Endodermal cell (in vitro differentiated cells): ENCODE measurements at regions not wholly inside any gene's neighbourhood (a gene's known extent, or its start where the extent isn't known, plus 50 kb on each side); places are given as distances from the start of the nearest gene placed in this dataset.

Experiments used
- DNase-seq: peaks from one replicate; pipeline ENCODE4 v3.0.0-alpha.2; 2017
- H3K27ac ChIP-seq: 2 replicates; pipeline ENCODE4 v1.5.1; 2013; ENCODE audit warnings: mild to moderate bottlenecking, low read depth, low read length, moderate library complexity
- H3K27me3 ChIP-seq: 2 replicates; pipeline ENCODE4 v1.6.1; 2013; ENCODE audit warnings: mild to moderate bottlenecking, low read length, moderate library complexity; ENCODE audit not compliant: insufficient read depth, control insufficient read depth, poor library complexity, severe bottlenecking
- H3K36me3 ChIP-seq: 2 replicates; pipeline ENCODE4 v1.7.0; 2013; ENCODE audit warnings: mild to moderate bottlenecking, low read length, moderate library complexity; ENCODE audit not compliant: control insufficient read depth, insufficient read depth
- H3K4me1 ChIP-seq: one replicate; pipeline ENCODE4 v1.7.0; 2013; ENCODE audit warnings: low read length; ENCODE audit not compliant: control insufficient read depth, insufficient read depth
- H3K4me3 ChIP-seq: 2 replicates; pipeline ENCODE4 v1.5.1; 2013; ENCODE audit warnings: mild to moderate bottlenecking, low read length, moderate library complexity
- H3K9ac ChIP-seq: 2 replicates; pipeline ENCODE4 v1.6.1; 2013; ENCODE audit warnings: mild to moderate bottlenecking, low read length, moderate library complexity; ENCODE audit not compliant: poor library complexity, severe bottlenecking; ENCODE audit errors: extremely low read depth
- H3K9me3 ChIP-seq: 2 replicates; pipeline ENCODE4 v1.6.1; 2013; ENCODE audit warnings: mild to moderate bottlenecking, low read length, moderate library complexity; ENCODE audit not compliant: control insufficient read depth
- H3K27ac Mint-ChIP-seq: 2 replicates; pipeline ENCODE4 v1.8.0; 2020; ENCODE audit warnings: mixed read lengths
- H3K27me3 Mint-ChIP-seq: 2 replicates; pipeline ENCODE4 v1.8.0; 2021; ENCODE audit warnings: mild to moderate bottlenecking, mixed read lengths; ENCODE audit not compliant: insufficient read depth
- H3K36me3 Mint-ChIP-seq: 2 replicates; pipeline ENCODE4 v1.8.0; 2020; ENCODE audit warnings: low read depth, mixed read lengths
- H3K4me1 Mint-ChIP-seq: 2 replicates; pipeline ENCODE4 v1.8.0; 2020; ENCODE audit warnings: mixed read lengths
- H3K4me3 Mint-ChIP-seq: 2 replicates; pipeline ENCODE4 v1.8.0; 2020; ENCODE audit warnings: mild to moderate bottlenecking, moderate library complexity, mixed read lengths
- H3K9me3 Mint-ChIP-seq: 2 replicates; pipeline ENCODE4 v1.8.0; 2020; ENCODE audit warnings: mild to moderate bottlenecking, mixed read lengths
- WGBS, 2 experiments: methylation state at CpG; one replicate each; pipeline versions ENCODE4 v1.1.5 to v1.1.7; 2013; ENCODE audit warnings: missing lambda C conversion rate in 2 of 2, mixed read lengths in 1 of 2; ENCODE audit not compliant: insufficient coverage in 1 of 2, insufficient read length in 1 of 2; 5-methylcytosine and 5-hydroxymethylcytosine counted together
- TF ChIP-seq, protein P1 (sequence below): fragments of 200-600 bp; sonication (generic); conservative IDR thresholded peaks from 2 replicates; pipeline ENCODE4 v1.5.0; 2021; ENCODE audit warnings: antibody characterized with exemption, mild to moderate bottlenecking

DNA sequence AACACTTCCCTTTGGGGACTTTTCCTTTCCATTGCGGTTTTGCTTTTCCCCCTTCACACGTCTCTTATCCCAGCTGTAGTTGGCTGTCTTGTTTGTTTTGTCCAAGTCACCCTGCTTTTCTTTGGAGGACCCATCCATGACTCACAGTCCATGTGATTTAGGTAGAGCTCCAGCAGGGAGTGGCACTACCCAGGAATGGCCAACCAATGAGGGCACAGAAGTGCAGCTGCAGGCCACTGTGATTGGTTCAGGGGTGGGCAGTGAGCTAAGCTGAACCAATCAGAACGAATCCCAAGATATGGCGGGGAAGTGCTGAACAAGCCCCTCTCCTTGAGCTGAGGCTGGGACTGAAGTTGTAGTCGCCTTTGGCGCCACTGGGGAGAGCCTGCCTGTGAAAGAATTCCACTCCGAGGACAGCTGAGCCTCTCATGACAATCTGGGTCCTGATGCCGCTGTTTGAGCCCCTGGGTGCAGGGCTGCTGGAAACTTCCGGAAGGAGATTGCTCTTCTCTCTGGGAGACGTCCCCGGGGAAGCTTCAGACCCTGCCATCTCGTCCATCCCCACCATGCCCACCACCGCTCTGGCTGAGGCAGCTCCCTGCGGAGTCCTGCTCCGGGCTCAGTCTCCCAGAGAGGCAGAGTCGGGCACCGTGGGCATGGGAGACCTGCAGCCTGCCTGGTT is 62.9 kb upstream of the URI1 start:
- H3K27me3 Mint-ChIP-seq = peaks cover 35% of the 10 kb centered on the region
- 80 to 89% methylated on average over 5 to 17 of the region's 17 CpGs for WGBS, 2 experiments
- Histone ChIP-seq H3K27me3 (no peaks in the 10 kb centered on the region), H3K27ac (no peak overlapping the region), H3K9ac (no peak overlapping the region), H3K36me3 (no peaks in the 10 kb centered on the region), H3K4me3 (no peak overlapping the region), H3K9me3 (no peaks in the 10 kb centered on the region), H3K4me1 (no peaks in the 10 kb centered on the region)
- no peaks in the 10 kb centered on the region for H3K36me3 Mint-ChIP-seq
- no peaks in the 10 kb centered on the region for H3K9me3 Mint-ChIP-seq
- H3K4me3 Mint-ChIP-seq = no peak overlapping the region
- TF ChIP-seq, protein P1, sequence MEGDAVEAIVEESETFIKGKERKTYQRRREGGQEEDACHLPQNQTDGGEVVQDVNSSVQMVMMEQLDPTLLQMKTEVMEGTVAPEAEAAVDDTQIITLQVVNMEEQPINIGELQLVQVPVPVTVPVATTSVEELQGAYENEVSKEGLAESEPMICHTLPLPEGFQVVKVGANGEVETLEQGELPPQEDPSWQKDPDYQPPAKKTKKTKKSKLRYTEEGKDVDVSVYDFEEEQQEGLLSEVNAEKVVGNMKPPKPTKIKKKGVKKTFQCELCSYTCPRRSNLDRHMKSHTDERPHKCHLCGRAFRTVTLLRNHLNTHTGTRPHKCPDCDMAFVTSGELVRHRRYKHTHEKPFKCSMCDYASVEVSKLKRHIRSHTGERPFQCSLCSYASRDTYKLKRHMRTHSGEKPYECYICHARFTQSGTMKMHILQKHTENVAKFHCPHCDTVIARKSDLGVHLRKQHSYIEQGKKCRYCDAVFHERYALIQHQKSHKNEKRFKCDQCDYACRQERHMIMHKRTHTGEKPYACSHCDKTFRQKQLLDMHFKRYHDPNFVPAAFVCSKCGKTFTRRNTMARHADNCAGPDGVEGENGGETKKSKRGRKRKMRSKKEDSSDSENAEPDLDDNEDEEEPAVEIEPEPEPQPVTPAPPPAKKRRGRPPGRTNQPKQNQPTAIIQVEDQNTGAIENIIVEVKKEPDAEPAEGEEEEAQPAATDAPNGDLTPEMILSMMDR = no peak
- DNase-seq = peak; percentile 79
- no peaks in the 10 kb centered on the region for H3K4me1 Mint-ChIP-seq
- no peak overlapping the region for H3K27ac Mint-ChIP-seq

DNA sequence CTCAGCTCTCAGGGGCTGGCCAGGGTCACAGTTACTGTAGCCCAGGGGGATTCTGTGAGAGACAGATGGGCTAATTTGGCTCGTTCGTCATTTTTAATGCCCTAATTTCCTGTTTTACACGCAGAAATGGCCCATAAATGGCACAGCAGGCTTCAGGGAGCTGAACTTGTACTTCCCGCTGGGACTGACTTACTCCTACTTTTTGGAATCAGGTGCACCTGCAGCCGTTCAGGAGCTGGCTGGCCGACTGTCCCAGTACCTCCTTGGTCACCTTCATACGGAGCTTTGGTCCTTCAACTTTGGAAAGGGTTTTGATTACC is 62.4 kb upstream of the URI1 start:
- TF ChIP-seq, protein P1 = no peak
- Histone ChIP-seq H3K27me3 (no peaks in the 10 kb centered on the region), H3K4me3 (no peak overlapping the region), H3K9ac (no peak overlapping the region), H3K36me3 (no peaks in the 10 kb centered on the region), H3K27ac (no peak overlapping the region), H3K4me1 (no peaks in the 10 kb centered on the region), H3K9me3 (no peaks in the 10 kb centered on the region)
- peaks cover 30% of the 10 kb centered on the region for H3K27me3 Mint-ChIP-seq
- no peaks in the 10 kb centered on the region for H3K4me1 Mint-ChIP-seq
- 88 to 90% methylated on average over 6 to 7 of the region's 7 CpGs for WGBS, 2 experiments
- H3K9me3 Mint-ChIP-seq = no peaks in the 10 kb centered on the region
- H3K27ac Mint-ChIP-seq = no peak overlapping the region
- no peaks in the 10 kb centered on the region for H3K36me3 Mint-ChIP-seq
- DNase-seq = no peak
- no peak overlapping the region for H3K4me3 Mint-ChIP-seq

DNA sequence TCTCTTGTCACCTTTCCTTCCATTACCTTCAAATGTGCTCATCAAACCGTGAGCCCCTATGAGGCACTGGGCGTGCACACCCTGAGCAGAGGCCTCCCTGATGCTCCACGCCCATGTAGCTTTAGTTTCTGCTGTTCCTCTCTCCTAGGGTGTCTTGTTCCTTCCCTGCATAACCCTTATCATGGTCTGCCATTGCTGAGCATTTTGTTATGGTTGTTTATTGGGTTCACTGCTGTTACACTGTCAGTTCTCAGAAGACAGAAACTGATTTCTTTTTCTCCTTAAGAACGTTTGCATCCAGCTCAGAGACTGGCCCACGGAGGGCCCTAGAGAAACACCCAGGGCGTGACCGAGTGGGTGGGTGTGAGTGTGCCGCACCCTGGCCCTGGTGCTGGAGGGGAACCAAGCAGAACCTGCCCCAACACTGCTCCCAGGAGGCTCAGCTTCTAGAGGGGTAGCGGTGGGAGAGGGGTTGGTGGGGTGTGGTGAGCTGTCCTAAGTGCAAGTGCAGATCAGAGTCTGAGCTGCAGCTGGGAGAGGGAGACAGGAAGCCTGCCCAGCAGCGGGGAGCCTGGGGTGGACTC is 61.4 kb upstream of the URI1 start:
- H3K4me1 ChIP-seq = no peaks in the 10 kb centered on the region
- H3K9me3 ChIP-seq = no peaks in the 10 kb centered on the region
- Mint-ChIP-seq H3K36me3 (no peaks in the 10 kb centered on the region), H3K27ac (no peak overlapping the region), H3K27me3 (peaks cover 29% of the 10 kb centered on the region), H3K4me3 (no peak overlapping the region), H3K9me3 (no peaks in the 10 kb centered on the region), H3K4me1 (no peaks in the 10 kb centered on the region)
- no peak overlapping the region for H3K9ac ChIP-seq
- peak; percentile 23 for DNase-seq
- WGBS, 2 experiments = 91 to 95% methylated on average over 4 to 10 of the region's 10 CpGs
- H3K27ac ChIP-seq = no peak overlapping the region
- TF ChIP-seq, protein P1 = no peak
- H3K27me3 ChIP-seq = no peaks in the 10 kb centered on the region
- no peak overlapping the region for H3K4me3 ChIP-seq
- no peaks in the 10 kb centered on the region for H3K36me3 ChIP-seq
